AG04450 (cell line): ENCODE measurements at regions not wholly inside any gene's neighbourhood (a gene's known extent, or its start where the extent isn't known, plus 50 kb on each side); places are given as distances from the start of the nearest gene placed in this dataset.

ENCODE experiments used
- CTCF ChIA-PET: fragments of 300-600, 350-600 bp; formaldehyde crosslinking; extraction: SDS; loops from one replicate; lab custom pipeline; 2022; ENCODE audit warnings: antibody characterized with exemption, inconsistent platforms; lab: Charles Lee
- POLR2A ChIA-PET: fragments of 350-600 bp; formaldehyde crosslinking; extraction: SDS; loops from one replicate; lab custom pipeline; 2021; ENCODE audit warnings: antibody characterized with exemption, inconsistent platforms; lab: Yijun Ruan, JAX
- DNase-seq: peaks from one replicate; pipeline ENCODE4 v3.0.0-alpha.2; 2011; ENCODE audit warnings: low read depth, low spot score
- H3K27ac ChIP-seq: one replicate; pipeline ENCODE4 v1.5.1; 2012; ENCODE audit warnings: low read depth, low read length, control low read depth
- H3K27me3 ChIP-seq: one replicate; pipeline ENCODE4 v1.6.0; 2012; ENCODE audit warnings: low read length; ENCODE audit not compliant: control insufficient read depth, insufficient read depth
- H3K4me3 ChIP-seq: 2 replicates; pipeline ENCODE4 v1.5.1; 2011; ENCODE audit warnings: mild to moderate bottlenecking, low read depth, low read length, control low read depth
- H3K9me3 ChIP-seq: 2 replicates; pipeline ENCODE4 v1.5.1; 2012; ENCODE audit warnings: low read length; ENCODE audit not compliant: control insufficient read depth, insufficient read depth
- TF ChIP-seq, protein P1 (sequence below): IDR thresholded peaks from 2 replicates; pipeline ENCODE4 v1.5.1; 2011; ENCODE audit warnings: low read depth, low read length, control low read depth, inconsistent platforms

GRCh38 chr6:146893690-146894089 lies 294.9 kb downstream of the ADGB start:
- DNase-seq, result no peak
- H3K4me3 ChIP-seq, result no peak overlapping the region
- TF ChIP-seq, protein P1, sequence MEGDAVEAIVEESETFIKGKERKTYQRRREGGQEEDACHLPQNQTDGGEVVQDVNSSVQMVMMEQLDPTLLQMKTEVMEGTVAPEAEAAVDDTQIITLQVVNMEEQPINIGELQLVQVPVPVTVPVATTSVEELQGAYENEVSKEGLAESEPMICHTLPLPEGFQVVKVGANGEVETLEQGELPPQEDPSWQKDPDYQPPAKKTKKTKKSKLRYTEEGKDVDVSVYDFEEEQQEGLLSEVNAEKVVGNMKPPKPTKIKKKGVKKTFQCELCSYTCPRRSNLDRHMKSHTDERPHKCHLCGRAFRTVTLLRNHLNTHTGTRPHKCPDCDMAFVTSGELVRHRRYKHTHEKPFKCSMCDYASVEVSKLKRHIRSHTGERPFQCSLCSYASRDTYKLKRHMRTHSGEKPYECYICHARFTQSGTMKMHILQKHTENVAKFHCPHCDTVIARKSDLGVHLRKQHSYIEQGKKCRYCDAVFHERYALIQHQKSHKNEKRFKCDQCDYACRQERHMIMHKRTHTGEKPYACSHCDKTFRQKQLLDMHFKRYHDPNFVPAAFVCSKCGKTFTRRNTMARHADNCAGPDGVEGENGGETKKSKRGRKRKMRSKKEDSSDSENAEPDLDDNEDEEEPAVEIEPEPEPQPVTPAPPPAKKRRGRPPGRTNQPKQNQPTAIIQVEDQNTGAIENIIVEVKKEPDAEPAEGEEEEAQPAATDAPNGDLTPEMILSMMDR, result no peak
- no peak overlapping the region for H3K27ac ChIP-seq
- ChIA-PET POLR2A (no interaction called here), CTCF (interaction anchor here (1.6 kb wide), 1 partner anchor 9 kb away, joined by 6 read pairs; no protein-coding TSS in a partner anchor)
- no peaks in the 10 kb centered on the region for H3K27me3 ChIP-seq
- H3K9me3 ChIP-seq, result no peaks in the 10 kb centered on the region

GRCh38 chr6:146894624-146895023 lies 295.9 kb downstream of the ADGB start:
- ChIA-PET POLR2A (no interaction called here), CTCF (no interaction called here)
- no peak for DNase-seq
- H3K27ac ChIP-seq, result no peak overlapping the region
- TF ChIP-seq, protein P1, result no peak
- H3K9me3 ChIP-seq, result no peaks in the 10 kb centered on the region
- H3K4me3 ChIP-seq, result no peak overlapping the region
- H3K27me3 ChIP-seq, result no peaks in the 10 kb centered on the region

DNA sequence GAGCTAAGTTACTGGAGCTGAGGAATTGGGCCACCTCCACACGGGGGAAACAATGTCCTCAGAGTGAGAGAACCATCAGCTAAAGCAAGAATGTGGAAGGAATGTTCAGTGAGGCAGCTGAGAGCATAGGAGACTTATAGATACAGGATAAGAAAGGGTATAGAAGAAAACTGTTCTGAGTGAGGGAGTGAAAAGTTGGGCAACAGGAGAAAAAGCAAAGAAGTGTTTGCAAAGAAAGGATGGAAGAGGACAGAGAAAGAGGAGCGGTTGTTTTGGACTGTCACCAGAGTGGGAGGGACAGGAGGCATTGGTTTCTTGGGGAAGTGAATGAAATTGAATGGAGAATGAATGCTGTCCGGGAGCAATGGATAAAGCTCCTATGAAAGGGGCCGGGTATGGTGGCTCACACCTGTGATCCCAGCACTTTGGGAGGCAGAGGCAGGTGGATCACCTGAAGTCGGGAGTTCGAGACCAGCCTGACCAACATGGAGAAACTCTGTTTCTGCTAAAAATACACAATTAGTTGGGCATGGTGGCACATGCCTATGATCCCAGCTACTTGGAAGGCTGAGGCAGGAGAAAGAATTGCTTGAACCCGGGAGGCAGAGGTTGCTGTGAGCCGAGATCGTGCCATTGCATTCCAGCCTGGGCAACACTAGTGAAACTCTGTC lies 296.5 kb downstream of the ADGB start:
- TF ChIP-seq, protein P1, result no peak
- Histone ChIP-seq H3K4me3 (no peak overlapping the region), H3K27me3 (no peaks in the 10 kb centered on the region), H3K9me3 (no peaks in the 10 kb centered on the region), H3K27ac (no peak overlapping the region)
- no peak for DNase-seq
- POLR2A ChIA-PET, result no interaction called here
- CTCF ChIA-PET, result no interaction called here

DNA sequence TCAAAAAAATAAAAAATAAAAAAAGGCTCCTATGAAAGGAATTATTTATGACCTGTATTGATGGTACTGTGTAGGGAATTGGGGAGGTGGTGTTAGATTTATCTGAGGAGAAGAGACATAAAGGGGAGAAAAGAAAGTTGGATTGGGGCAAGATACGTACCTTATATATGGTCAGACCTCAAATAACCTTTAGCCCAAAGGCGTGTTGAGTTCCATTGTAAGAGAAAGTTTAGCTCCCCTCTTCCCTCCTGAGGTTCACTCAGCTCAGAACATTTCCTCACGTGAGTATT lies 296.9 kb downstream of the ADGB start:
- Histone ChIP-seq H3K27me3 (no peaks in the 10 kb centered on the region), H3K27ac (no peak overlapping the region), H3K9me3 (no peaks in the 10 kb centered on the region), H3K4me3 (no peak overlapping the region)
- CTCF ChIA-PET, result interaction anchor here (0.6 kb wide), 1 partner anchor 388 kb away, joined by 6 read pairs; no protein-coding TSS in a partner anchor
- POLR2A ChIA-PET, result no interaction called here
- TF ChIP-seq, protein P1, result no peak
- DNase-seq, result no peak

DNA sequence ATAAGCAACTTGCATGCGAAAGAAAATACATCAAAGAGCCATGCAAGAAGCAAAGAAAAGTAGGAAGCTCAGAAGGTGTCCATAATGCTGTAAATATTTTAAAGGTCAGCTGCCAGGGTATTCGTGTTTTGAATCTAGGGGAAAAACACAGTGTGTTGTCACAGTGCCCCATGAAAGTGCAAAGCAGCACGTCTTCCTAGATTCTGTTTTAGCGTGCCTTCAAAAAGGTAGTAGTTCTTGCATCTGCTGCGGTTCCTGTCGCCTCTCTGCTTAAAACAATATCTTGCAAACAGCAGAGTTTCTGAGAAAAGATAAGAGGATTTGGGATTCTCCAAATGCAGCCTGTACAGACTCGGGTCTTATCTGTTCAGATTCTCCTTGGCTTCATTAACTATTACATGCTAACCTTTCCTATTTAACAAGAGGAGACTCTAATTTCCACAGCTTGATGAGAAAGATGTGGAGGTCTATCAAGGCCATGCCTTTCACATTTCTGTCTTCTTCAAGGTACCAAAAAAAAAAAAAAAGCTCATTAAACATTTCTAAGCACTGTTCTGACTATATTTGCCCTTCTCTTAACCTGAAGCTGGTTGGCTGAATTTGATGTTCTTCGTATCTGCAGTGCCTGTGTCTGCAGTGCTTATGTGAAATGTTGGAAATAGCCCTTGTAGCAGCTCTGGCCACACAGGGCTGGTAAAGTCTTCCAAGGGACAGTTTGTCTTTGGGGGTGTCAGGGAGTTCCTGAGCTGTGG lies 297.5 kb downstream of the ADGB start:
- ChIA-PET POLR2A (no interaction called here), CTCF (interaction anchor here (0.6 kb wide), 1 partner anchor 388 kb away, joined by 6 read pairs; no protein-coding TSS in a partner anchor)
- Histone ChIP-seq H3K9me3 (no peaks in the 10 kb centered on the region), H3K27me3 (no peaks in the 10 kb centered on the region), H3K27ac (no peak overlapping the region), H3K4me3 (no peak overlapping the region)
- DNase-seq, result no peak
- TF ChIP-seq, protein P1, result no peak
